ENCODE measurements at regions not wholly inside any gene's neighbourhood (a gene's known extent, or its start where the extent isn't known, plus 50 kb on each side); places are given as distances from the start of the nearest gene placed in this dataset.

DNA sequence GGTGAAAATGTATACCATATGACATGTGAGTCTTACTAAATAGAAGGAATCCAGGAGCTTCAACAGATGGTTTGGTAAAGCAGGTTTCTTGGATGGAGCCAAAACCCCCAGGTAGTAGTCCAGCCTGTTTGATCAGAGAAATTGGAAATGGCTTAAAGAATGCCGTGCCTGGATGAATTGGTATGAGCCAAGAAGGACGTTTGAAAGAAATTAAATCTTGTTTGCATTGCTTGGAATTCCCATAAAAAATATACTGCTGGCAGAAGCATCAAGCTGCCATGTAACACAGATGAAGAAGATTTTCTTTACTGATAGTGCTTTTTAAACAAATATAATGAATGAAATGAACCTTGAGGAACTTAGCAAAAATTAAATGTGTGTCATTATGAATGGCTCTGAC is 176.3 kb downstream of the NPR3 start:
- H3K9ac ChIP-seq: no peak overlapping the region

DNA sequence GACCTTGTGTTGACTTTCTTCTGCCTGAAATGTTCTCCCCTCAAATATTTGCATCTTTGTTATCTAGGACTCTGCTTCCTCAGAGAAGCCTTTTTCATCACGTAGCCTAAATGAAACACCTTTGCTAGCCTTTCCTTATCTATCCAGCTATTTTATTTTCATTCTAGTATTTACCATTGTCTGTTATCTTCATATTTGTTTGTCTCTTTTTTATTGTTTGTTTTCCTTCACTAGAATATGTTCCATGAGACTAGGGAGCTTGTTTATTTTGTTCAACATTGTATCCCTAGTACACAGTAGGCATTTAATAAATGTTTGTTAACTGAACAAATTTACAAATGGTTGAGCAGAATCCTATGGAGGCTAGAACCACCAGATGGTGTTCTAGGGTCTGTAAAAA is 178.0 kb downstream of the NPR3 start:
- TF ChIP-seq CTCF (conservative IDR thresholded peaks at IDR 0.05; ENCODE audit: low read depth, low read length): no peak
- Histone ChIP-seq H3K27me3 (ENCODE audit: insufficient read depth, low read depth) (no peaks in the 10 kb centered on the region), H2AFZ (ENCODE audit: low read depth) (no peak overlapping the region), H4K20me1 (ENCODE audit: insufficient read depth) (no peaks in the 10 kb centered on the region), H3K27ac (no peak overlapping the region), H3K36me3 (ENCODE audit: insufficient read depth) (no peaks in the 10 kb centered on the region; the same call in 1 of the 2 replicates), H3K4me3 (IDR thresholded peaks at IDR 0.05; ENCODE audit: insufficient read depth, low read depth, low read length) (no peak overlapping the region), H3K4me1 (ENCODE audit: low read depth, poor library complexity, severe bottlenecking) (no peaks in the 10 kb centered on the region), H3K9ac (no peak overlapping the region), H3K4me2 (no peak overlapping the region), H3K79me2 (ENCODE audit: insufficient read depth, low read depth) (no peaks in the 10 kb centered on the region)

More for the DNA sequence above, 176.3 kb downstream of the NPR3 start:
- Histone ChIP-seq H4K20me1 (ENCODE audit: insufficient read depth) (no peaks in the 10 kb centered on the region), H3K4me3 (IDR thresholded peaks at IDR 0.05; ENCODE audit: insufficient read depth, low read depth, low read length) (no peak overlapping the region), H2AFZ (ENCODE audit: low read depth) (no peak overlapping the region), H3K4me1 (ENCODE audit: low read depth, poor library complexity, severe bottlenecking) (no peaks in the 10 kb centered on the region), H3K27me3 (ENCODE audit: insufficient read depth, low read depth) (no peaks in the 10 kb centered on the region), H3K4me2 (no peak overlapping the region), H3K27ac (no peak overlapping the region), H3K79me2 (ENCODE audit: insufficient read depth, low read depth) (no peaks in the 10 kb centered on the region), H3K36me3 (ENCODE audit: insufficient read depth) (no peaks in the 10 kb centered on the region; the same call in 1 of the 2 replicates)
- no peak for TF ChIP-seq CTCF (conservative IDR thresholded peaks at IDR 0.05; ENCODE audit: low read depth, low read length)

GRCh38 chr5:32903613-32904012 is 192.5 kb downstream of the NPR3 start:
- Histone ChIP-seq H3K27ac (no peak overlapping the region), H4K20me1 (ENCODE audit: insufficient read depth) (no peaks in the 10 kb centered on the region), H3K9ac (no peak overlapping the region), H3K4me1 (ENCODE audit: low read depth, poor library complexity, severe bottlenecking) (no peaks in the 10 kb centered on the region), H3K27me3 (ENCODE audit: insufficient read depth, low read depth) (no peaks in the 10 kb centered on the region), H3K79me2 (ENCODE audit: insufficient read depth, low read depth) (no peaks in the 10 kb centered on the region), H3K4me2 (no peak overlapping the region), H3K36me3 (ENCODE audit: insufficient read depth) (no peaks in the 10 kb centered on the region), H3K4me3 (IDR thresholded peaks at IDR 0.05; ENCODE audit: insufficient read depth, low read depth, low read length) (no peak overlapping the region), H2AFZ (ENCODE audit: low read depth) (no peak overlapping the region)
- TF ChIP-seq CTCF (conservative IDR thresholded peaks at IDR 0.05; ENCODE audit: low read depth, low read length): no peak

GRCh38 chr5:32908641-32909040 is 197.5 kb downstream of the NPR3 start:
- no peak for TF ChIP-seq CTCF (conservative IDR thresholded peaks at IDR 0.05; ENCODE audit: low read depth, low read length)
- H3K9ac ChIP-seq: no peak overlapping the region

More at GRCh38 chr5:32908641-32909040, 197.5 kb downstream of the NPR3 start:
- Histone ChIP-seq H3K36me3 (ENCODE audit: insufficient read depth) (no peaks in the 10 kb centered on the region), H3K4me1 (ENCODE audit: low read depth, poor library complexity, severe bottlenecking) (no peaks in the 10 kb centered on the region), H3K27ac (no peak overlapping the region), H2AFZ (ENCODE audit: low read depth) (no peak overlapping the region), H3K27me3 (ENCODE audit: insufficient read depth, low read depth) (no peaks in the 10 kb centered on the region), H3K4me2 (no peak overlapping the region), H3K4me3 (IDR thresholded peaks at IDR 0.05; ENCODE audit: insufficient read depth, low read depth, low read length) (no peak overlapping the region), H4K20me1 (ENCODE audit: insufficient read depth) (no peaks in the 10 kb centered on the region), H3K79me2 (ENCODE audit: insufficient read depth, low read depth) (no peaks in the 10 kb centered on the region)

Data from KMS-11 (cell line).